ENCODE measurements at regions not wholly inside any gene's neighbourhood (a gene's known extent, or its start where the extent isn't known, plus 50 kb on each side); places are given as distances from the start of the nearest gene placed in this dataset.

GRCh38 chr2:180927030-180927686 is 53.2 kb upstream of the UBE2E3 start:
- Mint-ChIP-seq H3K36me3 (ENCODE audit: low read depth) (no peaks in the 10 kb centered on the region), H3K27ac (ENCODE audit: unreplicated experiment) (no peak overlapping the region), H3K27me3 (ENCODE audit: low read depth) (no peaks in the 10 kb centered on the region), H3K4me1 (ENCODE audit: low read depth) (no peaks in the 10 kb centered on the region), H3K4me3 (ENCODE audit: unreplicated experiment) (no peak overlapping the region), H3K9me3 (ENCODE audit: low read depth) (no peaks in the 10 kb centered on the region)
- no peak for TF ChIP-seq CTCF (IDR thresholded peaks at IDR 0.05)
- no peak for DNase-seq (ENCODE audit: low spot score)

- TF ChIP-seq CTCF (IDR thresholded peaks at IDR 0.05), result no peak
- H3K9me3 Mint-ChIP-seq (ENCODE audit: low read depth), result no peaks in the 10 kb centered on the region
- no peaks in the 10 kb centered on the region for H3K36me3 Mint-ChIP-seq (ENCODE audit: low read depth)
- H3K27me3 Mint-ChIP-seq (ENCODE audit: low read depth), result no peaks in the 10 kb centered on the region
- no peaks in the 10 kb centered on the region for H3K4me1 Mint-ChIP-seq (ENCODE audit: low read depth)
- H3K4me3 Mint-ChIP-seq (ENCODE audit: unreplicated experiment), result no peak overlapping the region
- no peak overlapping the region for H3K27ac Mint-ChIP-seq (ENCODE audit: unreplicated experiment)
- DNase-seq (ENCODE audit: low spot score), result no peak
Measured at GRCh38 chr2:180925700-180926099, 54.7 kb upstream of the UBE2E3 start.

- DNase-seq (ENCODE audit: low spot score), result no peak
- no peak overlapping the region for H3K4me3 Mint-ChIP-seq (ENCODE audit: unreplicated experiment)
- no peaks in the 10 kb centered on the region for H3K9me3 Mint-ChIP-seq (ENCODE audit: low read depth)
- H3K36me3 Mint-ChIP-seq (ENCODE audit: low read depth), result no peaks in the 10 kb centered on the region
- no peak for TF ChIP-seq CTCF (IDR thresholded peaks at IDR 0.05)
- no peak overlapping the region for H3K27ac Mint-ChIP-seq (ENCODE audit: unreplicated experiment)
- no peaks in the 10 kb centered on the region for H3K27me3 Mint-ChIP-seq (ENCODE audit: low read depth)
- no peaks in the 10 kb centered on the region for H3K4me1 Mint-ChIP-seq (ENCODE audit: low read depth)
Measured at GRCh38 chr2:180924063-180924462, 56.3 kb upstream of the UBE2E3 start.

- TF ChIP-seq CTCF (IDR thresholded peaks at IDR 0.05), result no peak
- Mint-ChIP-seq H3K9me3 (ENCODE audit: low read depth) (no peaks in the 10 kb centered on the region), H3K4me3 (ENCODE audit: unreplicated experiment) (no peak overlapping the region), H3K4me1 (ENCODE audit: low read depth) (no peaks in the 10 kb centered on the region), H3K27me3 (ENCODE audit: low read depth) (no peaks in the 10 kb centered on the region), H3K36me3 (ENCODE audit: low read depth) (no peaks in the 10 kb centered on the region), H3K27ac (ENCODE audit: unreplicated experiment) (no peak overlapping the region)
- no peak for DNase-seq (ENCODE audit: low spot score)
Measured at GRCh38 chr2:180910831-180911665, 69.4 kb upstream of the UBE2E3 start.

- H3K36me3 Mint-ChIP-seq (ENCODE audit: low read depth), result no peaks in the 10 kb centered on the region
- no peak overlapping the region for H3K4me3 Mint-ChIP-seq (ENCODE audit: unreplicated experiment)
- no peak for TF ChIP-seq CTCF (IDR thresholded peaks at IDR 0.05)
- no peaks in the 10 kb centered on the region for H3K4me1 Mint-ChIP-seq (ENCODE audit: low read depth)
- no peak for DNase-seq (ENCODE audit: low spot score)
- no peaks in the 10 kb centered on the region for H3K9me3 Mint-ChIP-seq (ENCODE audit: low read depth)
- H3K27ac Mint-ChIP-seq (ENCODE audit: unreplicated experiment), result no peak overlapping the region
- H3K27me3 Mint-ChIP-seq (ENCODE audit: low read depth), result no peaks in the 10 kb centered on the region
Measured at GRCh38 chr2:180907731-180908130, 72.7 kb upstream of the UBE2E3 start.
